ENCODE measurements at regions not wholly inside any gene's neighbourhood (a gene's known extent, or its start where the extent isn't known, plus 50 kb on each side); places are given as distances from the start of the nearest gene placed in this dataset.

DNA sequence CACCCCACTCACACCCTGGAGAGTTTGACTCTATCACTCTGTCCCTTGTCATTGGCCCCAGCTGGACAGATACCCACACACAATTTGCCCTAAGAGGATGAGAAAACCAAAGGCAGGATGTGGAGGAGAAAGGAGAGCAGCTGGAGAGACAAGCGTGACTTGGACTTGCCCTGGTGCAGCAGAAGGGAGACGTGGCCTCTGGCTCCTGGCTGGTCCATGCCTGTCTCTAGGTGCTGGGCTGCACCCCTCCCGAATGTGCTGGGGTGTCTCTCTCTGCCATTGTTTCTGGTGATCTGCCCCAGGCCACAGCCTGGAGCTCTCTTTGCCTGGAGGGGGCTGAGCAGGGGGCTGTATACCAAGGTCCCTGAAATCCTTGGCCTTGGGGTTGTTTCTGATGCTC is 88.7 kb upstream of the HDAC4 start:
- intact Hi-C loops (cut with micrococcal nuclease): no loop called here
- DNase-seq (ENCODE audit: low spot score): no peak
- no peaks in the 10 kb centered on the region for H3K36me3 Mint-ChIP-seq (ENCODE audit: low read depth)
- H3K27me3 Mint-ChIP-seq (ENCODE audit: low read depth): peaks cover 7% of the 10 kb centered on the region
- H3K27ac Mint-ChIP-seq: no peak overlapping the region
- no peaks in the 10 kb centered on the region for H3K9me3 Mint-ChIP-seq
- no peak overlapping the region for H3K4me3 Mint-ChIP-seq (ENCODE audit: low read depth)
- no peaks in the 10 kb centered on the region for H3K4me1 Mint-ChIP-seq (ENCODE audit: low read depth)

GRCh38 chr2:239488125-239488524 is 87.3 kb upstream of the HDAC4 start:
- Mint-ChIP-seq H3K27ac (no peak overlapping the region), H3K4me1 (ENCODE audit: low read depth) (no peaks in the 10 kb centered on the region), H3K9me3 (no peaks in the 10 kb centered on the region), H3K36me3 (ENCODE audit: low read depth) (no peaks in the 10 kb centered on the region), H3K27me3 (ENCODE audit: low read depth) (peaks cover 3% of the 10 kb centered on the region), H3K4me3 (ENCODE audit: low read depth) (no peak overlapping the region)
- no peak for DNase-seq (ENCODE audit: low spot score)
- intact Hi-C loops (cut with micrococcal nuclease): no loop called here

- DNase-seq (ENCODE audit: low spot score): no peak
- Mint-ChIP-seq H3K27me3 (ENCODE audit: low read depth) (peaks cover 3% of the 10 kb centered on the region), H3K4me1 (ENCODE audit: low read depth) (no peaks in the 10 kb centered on the region), H3K27ac (no peak overlapping the region), H3K36me3 (ENCODE audit: low read depth) (no peaks in the 10 kb centered on the region), H3K9me3 (no peaks in the 10 kb centered on the region), H3K4me3 (ENCODE audit: low read depth) (no peak overlapping the region)
- intact Hi-C loops (cut with micrococcal nuclease): no loop called here
Measured at GRCh38 chr2:239487272-239487671, 86.5 kb upstream of the HDAC4 start.

- intact Hi-C loops (cut with micrococcal nuclease): no loop called here
- Mint-ChIP-seq H3K4me1 (ENCODE audit: low read depth) (no peaks in the 10 kb centered on the region), H3K27ac (no peak overlapping the region), H3K9me3 (no peaks in the 10 kb centered on the region), H3K4me3 (ENCODE audit: low read depth) (no peak overlapping the region), H3K27me3 (ENCODE audit: low read depth) (no peaks in the 10 kb centered on the region), H3K36me3 (ENCODE audit: low read depth) (no peaks in the 10 kb centered on the region)
- DNase-seq (ENCODE audit: low spot score): no peak
Measured at GRCh38 chr2:239485622-239486021, 84.8 kb upstream of the HDAC4 start.

DNA sequence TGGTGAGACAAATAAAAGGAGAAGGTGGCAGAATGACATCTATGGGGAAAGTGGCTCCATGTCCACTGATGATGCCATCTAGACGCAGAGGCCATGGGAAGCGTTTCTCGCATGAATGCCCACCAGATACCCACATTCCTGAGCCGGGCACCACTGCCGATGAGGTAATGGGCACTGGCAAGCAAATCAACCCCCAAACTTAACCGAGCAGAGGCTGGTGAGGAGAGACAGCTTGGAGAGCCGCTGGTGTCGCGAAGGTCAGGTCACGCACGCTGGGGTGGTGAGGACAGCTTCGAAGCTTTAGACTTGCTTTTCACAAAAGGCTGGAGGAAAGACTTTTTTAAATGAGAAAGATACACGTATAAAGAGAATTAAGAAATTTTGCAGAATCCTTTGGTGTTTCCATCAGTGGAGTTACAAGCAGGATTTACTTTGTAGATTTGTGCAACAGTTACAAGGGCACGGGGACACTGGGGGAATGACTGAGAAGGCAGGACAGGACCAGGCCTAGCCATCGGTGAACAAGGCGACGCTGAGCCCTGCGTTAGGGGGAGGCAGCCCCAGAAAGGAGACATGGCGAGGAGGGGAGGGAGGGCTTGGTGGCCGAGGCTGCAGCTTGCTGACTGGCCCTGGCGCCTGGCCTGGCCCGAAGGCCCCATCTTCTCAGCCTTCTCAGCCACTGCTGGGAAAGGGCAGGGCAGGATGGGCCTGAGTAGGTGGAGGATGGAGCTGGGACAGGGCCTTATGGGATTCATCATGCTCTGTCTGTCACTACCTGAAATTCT is 83.9 kb upstream of the HDAC4 start:
- no peaks in the 10 kb centered on the region for H3K36me3 Mint-ChIP-seq (ENCODE audit: low read depth)
- intact Hi-C loops (cut with micrococcal nuclease): no loop called here
- H3K4me1 Mint-ChIP-seq (ENCODE audit: low read depth): no peaks in the 10 kb centered on the region

DNA sequence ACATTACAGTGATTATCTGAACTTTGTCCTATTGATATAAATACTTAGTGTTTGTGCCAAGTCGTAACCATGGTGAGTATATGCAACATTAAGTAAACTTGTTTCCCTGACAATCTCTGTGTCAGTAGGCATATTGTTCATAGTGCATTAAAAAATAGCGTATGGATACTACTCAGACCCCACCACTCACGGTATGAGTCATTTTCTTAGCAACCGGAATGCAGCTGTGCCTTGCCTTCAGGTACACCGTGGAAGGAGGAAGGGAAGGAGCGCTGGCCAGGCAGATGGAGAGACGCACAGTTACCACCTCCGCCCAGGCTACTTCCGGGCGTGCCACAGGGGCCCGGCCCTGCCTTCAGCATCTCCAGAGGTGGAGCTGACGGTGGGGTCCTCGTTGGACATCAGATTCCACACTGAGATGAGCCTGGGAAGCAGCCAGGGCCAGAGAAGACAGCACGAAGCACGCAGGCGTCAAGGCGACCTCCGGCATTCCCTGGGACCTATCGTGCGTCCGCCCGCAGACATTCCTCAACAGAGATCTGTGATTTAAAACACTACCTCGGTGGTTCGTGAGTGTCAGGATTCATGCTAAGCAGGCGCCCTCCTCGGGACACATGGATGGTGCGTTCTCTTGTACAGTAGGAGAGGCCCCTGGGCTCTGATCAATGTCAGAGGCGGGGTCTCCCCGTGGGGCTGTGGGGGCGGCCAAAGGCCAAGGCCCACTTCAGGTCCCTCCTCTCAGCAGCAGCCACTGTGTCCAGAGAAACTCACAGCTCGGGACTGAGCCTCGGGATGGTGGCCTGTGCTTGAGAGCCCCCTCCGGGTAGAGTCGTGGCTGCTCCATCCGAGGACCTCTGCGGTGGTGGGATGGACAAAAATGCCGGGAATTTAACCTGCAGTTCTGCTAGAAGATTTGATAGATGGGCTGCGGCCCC is 82.2 kb upstream of the HDAC4 start:
- no peaks in the 10 kb centered on the region for H3K36me3 Mint-ChIP-seq (ENCODE audit: low read depth)
- H3K4me1 Mint-ChIP-seq (ENCODE audit: low read depth): no peaks in the 10 kb centered on the region
- H3K27me3 Mint-ChIP-seq (ENCODE audit: low read depth): no peaks in the 10 kb centered on the region
- H3K27ac Mint-ChIP-seq: no peak overlapping the region
- intact Hi-C loops (cut with micrococcal nuclease): no loop called here
- no peak for DNase-seq (ENCODE audit: low spot score)
- H3K9me3 Mint-ChIP-seq: no peaks in the 10 kb centered on the region
- no peak overlapping the region for H3K4me3 Mint-ChIP-seq (ENCODE audit: low read depth)

More for the DNA sequence above, 83.9 kb upstream of the HDAC4 start:
- no peak for DNase-seq (ENCODE audit: low spot score)
- Mint-ChIP-seq H3K27ac (no peak overlapping the region), H3K27me3 (ENCODE audit: low read depth) (no peaks in the 10 kb centered on the region), H3K9me3 (no peaks in the 10 kb centered on the region), H3K4me3 (ENCODE audit: low read depth) (no peak overlapping the region)

GRCh38 chr2:239479471-239479870 is 78.7 kb upstream of the HDAC4 start:
- Mint-ChIP-seq H3K4me1 (ENCODE audit: low read depth) (no peaks in the 10 kb centered on the region), H3K9me3 (no peaks in the 10 kb centered on the region), H3K27ac (no peak overlapping the region), H3K4me3 (ENCODE audit: low read depth) (no peak overlapping the region), H3K36me3 (ENCODE audit: low read depth) (no peaks in the 10 kb centered on the region), H3K27me3 (ENCODE audit: low read depth) (no peaks in the 10 kb centered on the region)
- DNase-seq (ENCODE audit: low spot score): no peak
- intact Hi-C loops (cut with micrococcal nuclease): no loop called here

DNA sequence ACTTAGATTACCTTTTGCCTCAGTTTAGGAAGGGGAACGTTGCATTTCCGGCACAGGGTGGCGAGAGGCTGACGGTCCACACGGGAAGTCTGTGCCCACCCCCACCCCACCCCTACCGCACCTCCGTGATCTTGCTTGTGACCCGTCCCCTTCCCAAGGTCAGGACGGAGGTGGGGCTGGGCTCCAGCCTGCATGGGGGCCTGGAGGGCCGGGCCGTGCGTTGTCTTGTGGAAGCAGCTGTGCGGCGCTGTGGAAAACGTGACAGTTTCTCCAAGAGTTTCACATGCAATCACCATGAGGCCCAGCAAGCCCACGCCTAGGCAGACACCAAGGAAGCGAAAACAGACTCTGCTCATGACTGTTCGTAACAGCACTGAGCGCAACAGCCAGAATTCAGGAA is 76.8 kb upstream of the HDAC4 start:
- Mint-ChIP-seq H3K27me3 (ENCODE audit: low read depth) (peaks cover 6% of the 10 kb centered on the region), H3K9me3 (no peaks in the 10 kb centered on the region), H3K4me1 (ENCODE audit: low read depth) (no peaks in the 10 kb centered on the region), H3K36me3 (ENCODE audit: low read depth) (no peaks in the 10 kb centered on the region), H3K4me3 (ENCODE audit: low read depth) (no peak overlapping the region), H3K27ac (no peak overlapping the region)
- intact Hi-C loops (cut with micrococcal nuclease): no loop called here
- no peak for DNase-seq (ENCODE audit: low spot score)

DNA sequence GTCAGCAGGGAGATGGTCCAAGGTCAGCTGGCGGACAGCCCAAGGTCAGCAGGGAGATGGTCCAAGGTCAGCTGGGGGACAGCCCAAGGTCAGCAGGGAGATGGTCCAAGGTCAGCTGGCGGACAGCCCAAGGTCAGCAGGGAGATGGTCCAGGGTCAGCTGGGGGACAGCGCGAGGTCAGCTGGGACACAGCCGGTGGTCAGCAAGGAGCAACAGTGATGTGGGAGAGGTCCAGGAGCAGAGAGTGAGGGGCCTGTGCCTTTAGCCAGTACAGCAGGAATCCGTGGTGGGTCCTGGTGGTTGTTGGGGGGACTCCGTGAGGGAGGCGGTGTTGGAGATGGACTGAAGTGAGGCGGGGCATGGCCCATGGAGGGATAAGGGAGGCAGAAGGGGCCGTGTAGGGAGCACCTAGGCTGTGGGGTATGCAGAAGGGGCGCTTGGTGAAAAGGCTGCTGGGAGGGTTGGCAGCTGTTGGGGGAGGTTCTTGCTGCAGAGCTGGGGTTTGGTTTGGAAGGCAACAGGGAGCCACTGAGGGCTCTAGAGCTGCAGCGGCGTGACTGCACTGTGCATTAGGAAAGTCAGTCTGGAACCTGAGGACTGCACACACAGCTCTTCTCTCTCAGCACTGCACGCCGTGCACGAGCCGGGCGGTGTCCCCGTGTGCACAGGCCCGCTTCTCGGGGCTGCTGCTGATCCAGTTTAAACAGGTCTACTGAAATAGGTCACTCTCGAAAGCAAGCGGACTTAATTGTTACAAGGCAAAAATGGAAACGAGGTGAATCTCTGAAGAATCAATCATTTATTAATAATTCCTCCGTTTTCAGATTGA is 76.2 kb upstream of the HDAC4 start:
- intact Hi-C loops (cut with micrococcal nuclease): no loop called here
- H3K9me3 Mint-ChIP-seq: no peaks in the 10 kb centered on the region
- no peak for DNase-seq (ENCODE audit: low spot score)
- no peak overlapping the region for H3K27ac Mint-ChIP-seq
- no peaks in the 10 kb centered on the region for H3K4me1 Mint-ChIP-seq (ENCODE audit: low read depth)
- no peak overlapping the region for H3K4me3 Mint-ChIP-seq (ENCODE audit: low read depth)
- H3K27me3 Mint-ChIP-seq (ENCODE audit: low read depth): peaks cover 6% of the 10 kb centered on the region
- H3K36me3 Mint-ChIP-seq (ENCODE audit: low read depth): no peaks in the 10 kb centered on the region

GRCh38 chr2:239476029-239476756 is 75.4 kb upstream of the HDAC4 start:
- no peaks in the 10 kb centered on the region for H3K4me1 Mint-ChIP-seq (ENCODE audit: low read depth)
- intact Hi-C loops (cut with micrococcal nuclease): no loop called here
- H3K4me3 Mint-ChIP-seq (ENCODE audit: low read depth): no peak overlapping the region

DNA sequence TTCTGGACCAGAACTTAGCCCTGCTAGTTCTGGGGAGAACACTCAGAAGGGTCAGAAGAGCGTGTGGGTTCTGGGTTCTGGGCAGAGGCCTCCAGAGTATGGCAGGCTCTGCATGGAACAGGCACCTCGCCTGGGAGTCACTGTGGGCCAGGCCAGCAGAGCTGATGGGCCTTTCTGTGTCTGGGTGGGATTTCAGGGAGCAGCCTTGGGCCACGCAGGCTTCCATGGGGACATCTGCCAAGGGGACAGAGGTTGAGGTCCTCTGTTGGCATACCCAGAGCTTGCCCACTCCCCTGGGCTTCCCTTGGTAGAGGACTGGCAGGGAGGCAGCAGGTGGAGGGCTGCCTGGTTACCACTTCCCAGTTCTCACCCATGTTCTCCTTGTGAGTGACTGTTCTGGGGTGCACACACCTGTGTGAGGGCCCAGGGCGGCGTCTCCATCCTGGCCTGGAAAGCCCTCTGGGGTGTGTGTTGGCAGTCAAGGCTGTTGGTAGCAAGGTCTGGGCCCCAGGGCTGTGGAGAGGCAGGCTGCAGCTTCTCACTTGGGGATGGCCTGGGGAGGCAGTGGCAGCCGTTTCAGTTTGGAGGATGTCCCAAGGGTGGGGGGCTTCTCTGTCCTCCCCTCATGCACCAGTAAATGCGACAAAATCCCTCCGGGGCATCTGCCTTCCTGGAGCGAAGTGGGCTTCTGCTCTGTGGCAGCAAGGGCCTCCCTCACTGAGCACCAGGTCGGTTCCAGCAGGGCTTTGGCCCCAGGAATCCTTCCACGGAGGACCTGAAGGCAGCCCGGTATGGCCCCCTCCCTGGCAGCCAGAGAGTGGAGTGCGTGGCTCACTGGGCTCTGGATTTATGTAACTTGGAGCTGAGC is 74.6 kb upstream of the HDAC4 start:
- Mint-ChIP-seq H3K9me3 (no peaks in the 10 kb centered on the region), H3K4me3 (ENCODE audit: low read depth) (no peak overlapping the region), H3K36me3 (ENCODE audit: low read depth) (no peaks in the 10 kb centered on the region), H3K4me1 (ENCODE audit: low read depth) (no peaks in the 10 kb centered on the region), H3K27ac (no peak overlapping the region), H3K27me3 (ENCODE audit: low read depth) (peaks cover 6% of the 10 kb centered on the region)
- DNase-seq (ENCODE audit: low spot score): no peak
- intact Hi-C loops (cut with micrococcal nuclease): no loop called here

More at GRCh38 chr2:239476029-239476756, 75.4 kb upstream of the HDAC4 start:
- peaks cover 6% of the 10 kb centered on the region for H3K27me3 Mint-ChIP-seq (ENCODE audit: low read depth)
- no peaks in the 10 kb centered on the region for H3K9me3 Mint-ChIP-seq
- H3K27ac Mint-ChIP-seq: no peak overlapping the region
- no peak for DNase-seq (ENCODE audit: low spot score)
- no peaks in the 10 kb centered on the region for H3K36me3 Mint-ChIP-seq (ENCODE audit: low read depth)
